ENCODE measurements at regions not wholly inside any gene's neighbourhood (a gene's known extent, or its start where the extent isn't known, plus 50 kb on each side); places are given as distances from the start of the nearest gene placed in this dataset.

DNA sequence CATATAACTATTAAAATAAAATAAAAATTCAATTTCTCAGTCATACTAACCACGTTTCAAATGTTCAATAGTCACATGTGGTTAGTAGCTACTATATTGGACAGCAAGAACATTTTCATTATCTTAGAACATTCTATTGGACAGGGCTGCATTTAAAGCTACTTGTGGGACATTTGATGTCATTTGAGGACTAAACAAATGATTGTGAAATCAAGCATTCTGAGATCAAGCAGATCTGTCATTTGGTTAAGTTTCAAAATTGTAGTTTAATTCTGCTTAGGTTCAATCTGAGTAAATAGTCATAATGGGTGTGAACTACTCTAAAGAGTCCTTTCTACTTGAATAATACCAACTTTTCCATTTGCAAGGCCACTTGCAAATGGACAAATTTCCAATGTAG, 226.9 kb upstream of the C9orf72 start:
- TF ChIP-seq, protein P1, sequence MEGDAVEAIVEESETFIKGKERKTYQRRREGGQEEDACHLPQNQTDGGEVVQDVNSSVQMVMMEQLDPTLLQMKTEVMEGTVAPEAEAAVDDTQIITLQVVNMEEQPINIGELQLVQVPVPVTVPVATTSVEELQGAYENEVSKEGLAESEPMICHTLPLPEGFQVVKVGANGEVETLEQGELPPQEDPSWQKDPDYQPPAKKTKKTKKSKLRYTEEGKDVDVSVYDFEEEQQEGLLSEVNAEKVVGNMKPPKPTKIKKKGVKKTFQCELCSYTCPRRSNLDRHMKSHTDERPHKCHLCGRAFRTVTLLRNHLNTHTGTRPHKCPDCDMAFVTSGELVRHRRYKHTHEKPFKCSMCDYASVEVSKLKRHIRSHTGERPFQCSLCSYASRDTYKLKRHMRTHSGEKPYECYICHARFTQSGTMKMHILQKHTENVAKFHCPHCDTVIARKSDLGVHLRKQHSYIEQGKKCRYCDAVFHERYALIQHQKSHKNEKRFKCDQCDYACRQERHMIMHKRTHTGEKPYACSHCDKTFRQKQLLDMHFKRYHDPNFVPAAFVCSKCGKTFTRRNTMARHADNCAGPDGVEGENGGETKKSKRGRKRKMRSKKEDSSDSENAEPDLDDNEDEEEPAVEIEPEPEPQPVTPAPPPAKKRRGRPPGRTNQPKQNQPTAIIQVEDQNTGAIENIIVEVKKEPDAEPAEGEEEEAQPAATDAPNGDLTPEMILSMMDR (conservative IDR thresholded peaks at IDR 0.05), result no peak
- TF ChIP-seq ZFX (IDR thresholded peaks at IDR 0.05), result no peak

All from C4-2B (cell line).